ENCODE measurements at regions not wholly inside any gene's neighbourhood (a gene's known extent, or its start where the extent isn't known, plus 50 kb on each side); places are given as distances from the start of the nearest gene placed in this dataset.

- H3K36me3 ChIP-seq (ENCODE audit: insufficient read depth, low read length): no peaks in the 10 kb centered on the region
- no peaks in the 10 kb centered on the region for H3K4me1 ChIP-seq (ENCODE audit: insufficient read depth, low read length, poor library complexity, severe bottlenecking)
- no peak overlapping the region for H3K27ac ChIP-seq (ENCODE audit: low read depth, low read length, poor library complexity, severe bottlenecking)
- TF ChIP-seq, protein P1, sequence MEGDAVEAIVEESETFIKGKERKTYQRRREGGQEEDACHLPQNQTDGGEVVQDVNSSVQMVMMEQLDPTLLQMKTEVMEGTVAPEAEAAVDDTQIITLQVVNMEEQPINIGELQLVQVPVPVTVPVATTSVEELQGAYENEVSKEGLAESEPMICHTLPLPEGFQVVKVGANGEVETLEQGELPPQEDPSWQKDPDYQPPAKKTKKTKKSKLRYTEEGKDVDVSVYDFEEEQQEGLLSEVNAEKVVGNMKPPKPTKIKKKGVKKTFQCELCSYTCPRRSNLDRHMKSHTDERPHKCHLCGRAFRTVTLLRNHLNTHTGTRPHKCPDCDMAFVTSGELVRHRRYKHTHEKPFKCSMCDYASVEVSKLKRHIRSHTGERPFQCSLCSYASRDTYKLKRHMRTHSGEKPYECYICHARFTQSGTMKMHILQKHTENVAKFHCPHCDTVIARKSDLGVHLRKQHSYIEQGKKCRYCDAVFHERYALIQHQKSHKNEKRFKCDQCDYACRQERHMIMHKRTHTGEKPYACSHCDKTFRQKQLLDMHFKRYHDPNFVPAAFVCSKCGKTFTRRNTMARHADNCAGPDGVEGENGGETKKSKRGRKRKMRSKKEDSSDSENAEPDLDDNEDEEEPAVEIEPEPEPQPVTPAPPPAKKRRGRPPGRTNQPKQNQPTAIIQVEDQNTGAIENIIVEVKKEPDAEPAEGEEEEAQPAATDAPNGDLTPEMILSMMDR (conservative IDR thresholded peaks at IDR 0.05; ENCODE audit: low read length): no peak
- no peak for TF ChIP-seq EZH2phosphoT487 (IDR thresholded peaks at IDR 0.05; ENCODE audit: borderline replicate concordance, low read depth, low read length)
- ChIA-PET POLR2A (interaction anchor here (1.1 kb wide), 1 partner anchor 8 kb away, joined by 3 read pairs; no protein-coding TSS in a partner anchor), CTCF (ENCODE audit: unreplicated experiment) (no interaction called here)
- H2AFZ ChIP-seq (ENCODE audit: low read length): no peak overlapping the region
- DNase-seq (ENCODE audit: low spot score): no peak
- no peaks in the 10 kb centered on the region for H4K20me1 ChIP-seq (ENCODE audit: insufficient read depth, low read length)
- no TSS peak for BruUV-seq (replicated peaks)
- no peak overlapping the region for H3K4me3 ChIP-seq (ENCODE audit: low read depth, low read length, poor library complexity, severe bottlenecking)
- H3K4me2 ChIP-seq (ENCODE audit: low read length): no peak overlapping the region
- H3K9me2 ChIP-seq (ENCODE audit: insufficient read depth, low read length): no peaks in the 10 kb centered on the region
- intact Hi-C loops (cut with micrococcal nuclease; ENCODE audit: unreplicated experiment): no loop called here
- no peaks in the 10 kb centered on the region for H3K79me2 ChIP-seq (ENCODE audit: insufficient read depth, low read depth, low read length)
- H3K9me3 ChIP-seq (ENCODE audit: low read length): no peaks in the 10 kb centered on the region
Observed at GRCh38 chr10:113445736-113446135, 107.1 kb upstream of the HABP2 start.

DNA sequence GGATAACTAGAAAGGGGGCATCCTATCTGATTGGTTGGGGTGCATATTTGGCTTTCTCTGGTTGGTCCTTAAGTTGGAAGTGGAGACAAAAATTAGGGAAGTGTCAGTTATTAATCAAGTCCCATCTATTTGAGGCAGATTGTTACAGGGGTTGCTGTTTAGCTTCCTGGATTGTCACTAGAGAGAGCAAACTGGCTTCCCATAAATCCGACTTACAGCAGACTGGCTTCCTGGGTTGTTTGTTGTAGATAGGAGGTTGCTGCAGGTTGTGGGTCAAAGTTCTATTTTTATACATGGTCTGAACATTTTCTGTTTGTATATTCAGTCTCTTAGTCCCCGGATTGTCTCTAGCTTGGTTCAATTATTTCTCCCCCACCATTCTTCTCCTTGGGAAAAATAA is 106.1 kb upstream of the HABP2 start:
- H2AFZ ChIP-seq (ENCODE audit: low read length): no peak overlapping the region
- H3K9me2 ChIP-seq (ENCODE audit: insufficient read depth, low read length): no peaks in the 10 kb centered on the region
- no TSS peak for BruUV-seq (replicated peaks)
- H3K79me2 ChIP-seq (ENCODE audit: insufficient read depth, low read depth, low read length): no peaks in the 10 kb centered on the region
- ChIA-PET POLR2A (interaction anchor here (1.1 kb wide), 1 partner anchor 61 kb away, joined by 3 read pairs; no protein-coding TSS in a partner anchor), CTCF (ENCODE audit: unreplicated experiment) (interaction anchor here (0.6 kb wide), 1 partner anchor 168 kb away, joined by 3 read pairs; no protein-coding TSS in a partner anchor)
- no peaks in the 10 kb centered on the region for H3K9me3 ChIP-seq (ENCODE audit: low read length)
- no peak overlapping the region for H3K4me3 ChIP-seq (ENCODE audit: low read depth, low read length, poor library complexity, severe bottlenecking)
- intact Hi-C loops (cut with micrococcal nuclease; ENCODE audit: unreplicated experiment): no loop called here
- no peak overlapping the region for H3K27ac ChIP-seq (ENCODE audit: low read depth, low read length, poor library complexity, severe bottlenecking)
- TF ChIP-seq, protein P1 (conservative IDR thresholded peaks at IDR 0.05; ENCODE audit: low read length): no peak
- no peak for TF ChIP-seq EZH2phosphoT487 (IDR thresholded peaks at IDR 0.05; ENCODE audit: borderline replicate concordance, low read depth, low read length)
- H3K4me2 ChIP-seq (ENCODE audit: low read length): no peak overlapping the region
- no peaks in the 10 kb centered on the region for H3K36me3 ChIP-seq (ENCODE audit: insufficient read depth, low read length)
- no peaks in the 10 kb centered on the region for H4K20me1 ChIP-seq (ENCODE audit: insufficient read depth, low read length)
- no peak for DNase-seq (ENCODE audit: low spot score)
- no peaks in the 10 kb centered on the region for H3K4me1 ChIP-seq (ENCODE audit: insufficient read depth, low read length, poor library complexity, severe bottlenecking)

- H3K4me2 ChIP-seq (ENCODE audit: low read length): no peak overlapping the region
- intact Hi-C loops (cut with micrococcal nuclease; ENCODE audit: unreplicated experiment): no loop called here
- H3K9me2 ChIP-seq (ENCODE audit: insufficient read depth, low read length): no peaks in the 10 kb centered on the region
- H2AFZ ChIP-seq (ENCODE audit: low read length): no peak overlapping the region
- H3K27ac ChIP-seq (ENCODE audit: low read depth, low read length, poor library complexity, severe bottlenecking): no peak overlapping the region
- no peak overlapping the region for H3K4me3 ChIP-seq (ENCODE audit: low read depth, low read length, poor library complexity, severe bottlenecking)
- BruUV-seq (replicated peaks): no TSS peak
- ChIA-PET POLR2A (interaction anchor here (1.1 kb wide), 1 partner anchor 62 kb away, joined by 3 read pairs; no protein-coding TSS in a partner anchor), CTCF (ENCODE audit: unreplicated experiment) (no interaction called here)
- H3K79me2 ChIP-seq (ENCODE audit: insufficient read depth, low read depth, low read length): no peaks in the 10 kb centered on the region
- no peak for DNase-seq (ENCODE audit: low spot score)
- no peaks in the 10 kb centered on the region for H3K4me1 ChIP-seq (ENCODE audit: insufficient read depth, low read length, poor library complexity, severe bottlenecking)
- H3K36me3 ChIP-seq (ENCODE audit: insufficient read depth, low read length): no peaks in the 10 kb centered on the region
- H4K20me1 ChIP-seq (ENCODE audit: insufficient read depth, low read length): no peaks in the 10 kb centered on the region
- H3K9me3 ChIP-seq (ENCODE audit: low read length): no peaks in the 10 kb centered on the region
- no peak for TF ChIP-seq EZH2phosphoT487 (IDR thresholded peaks at IDR 0.05; ENCODE audit: borderline replicate concordance, low read depth, low read length)
- TF ChIP-seq, protein P1 (conservative IDR thresholded peaks at IDR 0.05; ENCODE audit: low read length): no peak
Observed at GRCh38 chr10:113447278-113447677, 105.6 kb upstream of the HABP2 start.
